ENCODE measurements at regions not wholly inside any gene's neighbourhood (a gene's known extent, or its start where the extent isn't known, plus 50 kb on each side); places are given as distances from the start of the nearest gene placed in this dataset.
"Not testable (repeated sequence)": the region's sequence is repeated elsewhere in the genome, so short reads cannot be mapped to it uniquely, and the experiment has no call there.

DNA sequence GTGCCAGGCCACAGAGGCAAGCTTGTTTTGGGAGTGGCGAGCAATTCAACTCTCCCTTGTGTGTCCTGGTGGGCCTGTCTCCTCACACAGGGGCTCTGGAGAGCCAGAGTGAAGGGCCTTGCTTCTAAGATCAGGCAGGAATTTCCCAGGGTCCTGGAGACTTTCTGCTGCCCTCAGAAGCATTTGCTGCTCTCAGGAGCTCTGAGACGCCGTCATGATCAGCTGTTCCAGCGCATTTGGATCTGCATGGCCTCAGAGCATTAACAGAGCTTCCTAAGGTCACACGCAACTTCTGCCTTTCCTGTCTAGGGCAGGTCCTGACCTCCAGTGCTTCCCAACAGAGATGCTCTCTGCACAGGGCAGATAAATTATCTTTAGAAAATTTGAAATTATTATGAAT lies 52.2 kb upstream of the C10orf90 start:
- DNase-seq (ENCODE audit: low read depth in 2 of 2), result no peak

DNA sequence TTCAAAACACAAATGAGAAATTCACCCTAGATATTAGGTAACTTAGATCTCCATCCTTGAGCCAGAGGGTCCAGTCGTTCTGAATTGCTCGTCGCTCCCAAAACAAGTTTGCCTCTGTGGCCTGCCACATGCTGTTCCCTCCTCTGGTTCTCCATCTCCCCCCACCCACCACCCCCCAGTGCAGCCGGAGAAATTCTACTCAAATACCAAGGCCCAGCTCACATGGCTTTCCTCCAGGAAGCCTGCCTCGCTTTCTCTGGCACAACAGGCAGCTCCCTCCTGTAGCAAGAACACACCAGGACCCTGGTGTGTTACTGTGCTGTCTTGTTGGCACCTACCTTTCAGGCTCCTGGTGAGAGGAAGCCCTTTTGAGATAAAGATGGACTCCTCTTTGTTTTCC lies 52.7 kb upstream of the C10orf90 start:
- no peak for DNase-seq (ENCODE audit: low read depth in 2 of 2)

DNA sequence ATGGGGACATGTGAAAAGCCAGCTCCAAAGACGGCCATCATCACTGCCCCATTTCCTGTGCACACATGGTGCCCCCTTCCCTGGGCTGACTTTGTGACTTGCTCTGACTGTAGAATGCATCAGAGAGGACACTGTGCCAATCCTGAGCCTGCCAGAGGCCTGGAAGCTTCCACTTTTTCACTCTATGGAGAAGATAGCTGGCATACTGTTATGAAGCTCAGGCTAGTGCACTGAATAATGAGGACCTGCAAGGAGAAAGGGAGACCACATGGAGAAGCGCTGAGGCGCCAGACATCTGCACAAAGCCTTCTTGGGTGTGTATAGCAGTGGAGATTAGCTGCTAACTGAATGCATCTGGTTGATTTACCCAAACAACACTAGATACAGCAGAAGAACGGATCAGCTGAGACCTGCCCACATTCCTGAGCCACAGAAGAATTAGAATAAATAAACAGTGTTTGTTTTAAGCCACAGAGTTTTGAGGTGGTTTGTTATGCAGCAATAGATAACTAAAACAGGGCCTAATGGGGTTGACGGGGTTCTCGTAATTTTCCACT lies 58.9 kb upstream of the C10orf90 start:
- no peak for DNase-seq (ENCODE audit: low read depth in 2 of 2)

DNA sequence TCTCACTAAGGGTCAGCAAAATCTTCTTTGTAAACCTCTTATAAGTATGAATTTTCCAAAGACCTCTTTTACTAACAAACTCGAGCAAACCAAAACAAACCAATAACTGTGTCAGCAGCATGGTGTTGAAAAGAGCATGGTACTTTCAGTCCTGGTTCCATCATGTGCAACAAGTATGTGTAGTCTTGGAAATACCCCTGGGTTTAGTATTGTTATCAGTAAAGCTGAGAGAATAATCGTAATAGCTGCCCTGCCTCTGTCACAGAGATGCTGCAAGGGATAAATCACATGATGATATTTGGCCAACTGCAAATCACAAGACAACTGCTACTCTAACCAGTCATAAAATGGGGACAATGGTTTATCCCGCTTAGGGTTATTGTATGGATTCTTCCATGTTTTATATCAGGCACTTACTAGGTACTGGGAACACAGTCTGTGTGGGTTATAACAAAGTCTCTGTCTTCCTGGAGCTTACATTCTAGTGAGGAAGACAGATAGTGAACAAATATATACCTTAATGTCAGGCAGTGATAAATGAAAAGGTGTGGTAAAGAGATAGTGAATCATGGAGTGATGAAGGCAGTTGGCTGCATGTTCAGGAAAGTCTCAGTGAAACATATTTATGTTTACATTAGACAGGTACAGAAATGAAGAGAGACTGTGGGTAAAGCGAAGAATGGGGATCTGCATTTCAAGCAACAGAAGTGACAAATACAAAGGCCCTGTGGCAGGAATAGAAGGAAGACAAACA lies 60.5 kb upstream of the C10orf90 start:
- DNase-seq (ENCODE audit: low read depth in 2 of 2), result no peak

DNA sequence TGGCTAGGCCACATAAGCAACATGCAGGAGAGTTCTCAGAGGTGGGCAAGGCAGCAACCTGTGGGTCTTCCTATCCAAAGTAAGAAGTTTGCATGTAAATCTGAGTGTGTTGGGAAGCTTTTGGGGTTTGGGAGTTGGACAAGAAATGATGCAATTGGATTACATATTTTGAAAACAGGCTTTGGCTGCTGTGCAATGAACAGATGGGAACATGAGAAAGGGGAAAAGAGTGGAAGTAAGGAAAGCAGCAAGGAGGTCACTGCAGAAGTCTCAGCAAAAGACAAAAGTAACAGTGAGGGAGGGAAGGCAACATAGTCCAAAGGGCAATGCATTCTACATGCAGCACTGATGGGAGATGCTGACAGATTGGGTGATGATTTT lies 61.1 kb upstream of the C10orf90 start:
- no peak for DNase-seq (ENCODE audit: low read depth in 2 of 2)

DNA sequence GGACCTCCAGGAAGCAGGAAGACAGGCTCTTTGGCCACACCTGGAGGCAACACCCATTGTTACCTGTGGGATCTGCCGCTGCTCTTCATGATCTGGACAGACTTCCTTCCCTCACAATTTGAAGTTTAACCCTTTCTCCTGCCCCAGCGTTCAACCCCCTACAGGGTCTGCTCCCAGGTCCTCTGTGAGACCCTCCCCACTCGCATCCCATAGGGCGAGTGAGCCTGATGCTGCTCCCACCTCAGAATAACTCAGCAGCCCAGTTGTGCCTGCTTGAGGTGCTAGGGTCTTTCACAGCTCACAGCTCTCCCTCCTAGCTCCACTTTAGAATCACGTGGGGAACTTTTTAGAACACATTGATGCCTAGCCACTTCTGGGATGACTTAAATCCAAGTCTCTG lies 61.8 kb upstream of the C10orf90 start:
- DNase-seq (ENCODE audit: low read depth in 2 of 2), result no peak

DNA sequence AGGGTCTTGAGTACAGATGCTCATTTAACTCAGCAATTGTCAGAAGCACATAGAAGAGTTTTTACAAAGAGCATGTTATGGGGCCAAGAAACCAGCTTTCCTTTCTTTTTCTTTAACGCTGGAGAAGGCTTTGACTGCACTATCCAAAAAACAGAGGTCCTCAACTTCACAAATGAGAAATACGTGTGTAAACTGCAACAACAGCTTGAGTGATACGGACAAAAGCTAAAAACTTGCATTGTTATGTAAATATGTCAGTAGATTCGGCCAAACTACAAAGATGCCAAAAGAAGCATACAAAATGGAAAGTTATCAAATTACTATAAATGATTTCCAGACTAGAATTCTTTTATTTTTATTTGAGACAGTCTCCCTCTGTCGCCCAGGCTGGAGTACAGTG lies 62.4 kb upstream of the C10orf90 start:
- DNase-seq (ENCODE audit: low read depth in 2 of 2), result no peak

DNA sequence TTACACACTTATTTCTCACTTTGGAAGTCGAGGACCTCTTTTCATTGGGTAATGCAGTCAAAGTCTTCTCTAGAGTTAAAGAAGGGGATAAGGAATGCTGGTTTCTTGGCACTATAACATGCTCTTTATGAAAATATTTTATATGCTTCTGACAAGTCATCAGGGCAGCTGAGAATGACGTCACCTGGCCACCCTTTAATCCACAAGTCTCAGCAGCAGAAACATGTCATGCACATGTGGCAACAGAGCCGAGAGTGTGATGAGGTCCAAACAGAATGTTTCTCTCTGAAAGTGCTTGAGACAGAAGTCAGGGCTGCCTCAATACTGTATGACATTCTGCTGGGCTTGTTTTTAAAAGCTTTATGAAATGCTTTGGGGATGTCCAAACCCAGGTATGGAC lies 63.5 kb upstream of the C10orf90 start:
- no peak for DNase-seq (ENCODE audit: low read depth in 2 of 2)

DNA sequence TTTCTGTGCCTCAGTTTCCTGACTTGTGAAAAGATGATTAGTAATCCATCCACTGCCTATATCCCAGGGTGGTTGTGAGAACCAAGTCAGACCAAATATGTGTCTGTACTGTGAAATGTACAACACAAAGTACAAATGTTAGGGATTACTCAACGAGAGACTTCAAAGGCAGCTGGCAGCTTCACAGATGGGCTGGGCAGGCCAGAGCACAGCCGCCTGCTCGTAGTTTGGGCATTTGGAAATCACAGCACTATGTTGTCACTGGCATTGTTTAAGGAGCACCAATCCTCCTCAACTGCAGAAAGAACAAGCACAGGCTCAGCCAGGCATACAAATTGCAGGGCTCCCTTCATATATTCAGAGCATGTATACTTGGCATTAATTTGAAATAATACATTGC lies 64.5 kb upstream of the C10orf90 start:
- no peak for DNase-seq (ENCODE audit: low read depth in 2 of 2)

DNA sequence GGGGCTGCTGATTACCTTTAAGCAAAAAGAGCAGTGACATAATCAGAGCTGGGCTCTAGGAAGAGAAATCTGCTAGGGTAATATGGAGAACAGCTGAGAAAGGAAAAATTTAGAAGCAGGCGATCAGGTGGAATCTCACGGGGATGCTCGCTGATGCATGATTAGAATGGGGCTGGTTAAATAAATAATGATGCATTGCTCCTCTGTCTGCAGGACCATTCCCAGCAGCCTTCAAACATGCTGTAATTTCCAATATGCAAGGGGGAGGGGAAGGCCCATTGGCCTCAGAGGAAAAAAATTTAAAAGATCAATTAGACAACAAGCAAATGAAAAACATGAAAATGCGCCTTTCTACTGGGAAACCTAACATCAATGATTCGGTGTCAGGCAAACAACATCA lies 65.6 kb upstream of the C10orf90 start:
- no peak for DNase-seq (ENCODE audit: low read depth in 2 of 2)

DNA sequence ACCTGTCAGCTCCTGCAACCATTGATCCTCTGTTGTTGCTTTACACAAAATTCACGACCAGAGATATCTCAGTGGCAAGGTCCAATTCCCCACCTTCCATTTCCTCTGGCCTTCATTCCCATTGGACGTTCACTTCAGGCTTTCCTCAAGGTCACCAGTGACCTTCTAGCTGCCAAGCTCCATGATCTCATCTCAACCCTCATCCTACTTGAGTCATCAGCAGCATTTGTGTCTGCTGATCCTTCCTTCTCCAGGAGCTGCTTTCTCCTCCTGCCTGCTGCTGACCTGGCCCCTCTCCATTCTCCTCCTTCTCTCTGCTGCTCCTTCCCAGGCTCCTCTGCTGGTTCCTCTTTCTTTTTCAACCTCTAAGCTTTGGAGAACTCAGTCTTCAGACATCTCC lies 66.2 kb upstream of the C10orf90 start:
- DNase-seq (ENCODE audit: low read depth in 2 of 2), result no peak

DNA sequence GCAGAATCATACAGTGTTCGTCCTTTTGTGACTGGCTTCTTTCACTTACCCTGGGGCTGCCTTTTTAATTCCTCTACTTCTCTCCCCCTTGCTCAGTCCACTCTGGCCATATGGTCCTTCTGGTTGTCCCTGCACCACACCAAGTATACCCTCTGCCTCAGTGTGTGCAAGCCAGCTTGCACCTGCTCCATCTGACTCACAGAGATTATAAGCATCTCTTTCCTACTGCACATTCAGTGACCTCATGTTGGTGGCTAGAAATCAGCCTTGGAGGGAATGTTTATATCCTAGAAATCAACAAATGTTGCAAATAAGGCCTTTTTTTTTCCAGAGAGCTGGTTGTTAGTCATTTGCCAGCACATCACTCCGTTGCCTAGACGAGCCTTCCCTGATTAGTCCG lies 67.5 kb upstream of the C10orf90 start:
- no peak for DNase-seq (ENCODE audit: low read depth in 2 of 2)

DNA sequence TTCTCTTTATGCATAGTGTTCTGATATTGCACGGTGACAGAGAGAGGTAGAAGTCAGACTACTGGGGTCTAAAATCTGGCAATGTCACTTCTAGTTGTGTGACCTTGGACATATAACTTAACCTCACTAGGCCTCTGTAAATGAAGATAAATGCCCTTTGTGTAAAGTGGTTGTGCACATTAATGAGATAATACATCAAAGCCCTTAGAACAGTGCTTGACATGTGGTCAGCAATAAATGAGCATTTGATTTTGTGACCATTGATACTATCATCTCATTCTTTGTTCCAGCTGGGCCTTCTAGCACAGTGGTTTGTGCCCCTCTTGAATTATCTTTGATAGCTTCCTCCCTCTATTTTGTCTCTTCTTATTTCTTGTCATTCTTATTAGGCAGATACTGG lies 74.1 kb upstream of the C10orf90 start:
- DNase-seq (ENCODE audit: low read depth in 2 of 2), result no peak

DNA sequence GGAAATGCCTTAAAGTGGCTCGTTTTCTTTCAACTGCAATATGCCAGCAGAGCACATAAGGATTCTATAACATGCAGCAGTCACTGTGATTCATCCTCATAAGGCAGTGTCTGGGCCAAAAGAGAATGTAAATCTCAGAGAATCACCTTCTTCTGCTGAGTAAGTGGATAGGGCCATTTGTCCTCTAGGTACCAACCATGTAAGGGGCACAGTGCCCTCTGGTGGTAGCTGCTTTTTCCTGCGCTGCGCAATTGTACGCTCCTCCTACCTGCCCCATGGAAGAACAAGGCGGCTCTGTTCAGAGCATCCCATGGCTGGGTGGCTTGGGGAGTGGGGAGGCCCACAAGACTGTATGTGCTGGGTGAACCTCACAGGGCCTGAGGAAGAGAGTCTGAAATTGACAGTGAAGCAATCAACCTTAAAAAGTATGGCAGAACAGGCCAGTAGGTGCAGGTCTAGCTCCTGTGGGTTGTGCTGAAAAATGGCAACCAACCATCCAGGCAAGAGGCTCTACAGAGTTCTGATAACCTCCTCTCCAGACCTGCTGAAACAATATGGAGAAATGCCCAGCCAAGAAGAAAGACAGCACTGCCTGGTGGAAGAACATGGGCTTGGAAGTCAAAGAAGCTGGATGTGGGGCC lies 78.6 kb upstream of the C10orf90 start:
- DNase-seq (ENCODE audit: low read depth in 2 of 2), result peak in 1 of 2 donors; percentile 26

DNA sequence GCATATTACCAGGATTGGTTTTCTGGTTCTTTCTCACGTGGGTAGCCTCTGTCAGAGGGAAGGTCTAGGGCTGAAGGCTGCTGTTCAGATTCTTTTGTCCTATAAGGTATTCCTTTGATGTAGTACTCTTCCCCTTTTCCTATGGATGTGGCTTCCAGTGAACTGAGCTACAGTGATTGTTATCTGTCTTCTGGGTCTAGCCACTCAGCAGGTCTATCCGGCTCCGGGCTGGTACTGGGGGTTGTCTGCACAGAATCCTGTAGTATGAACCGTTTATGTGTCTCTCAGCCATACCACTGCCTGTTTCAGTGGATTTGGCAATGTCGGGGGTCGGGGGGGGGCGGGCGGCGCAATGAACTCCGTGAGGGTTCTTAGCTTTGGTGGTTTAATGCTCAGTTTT lies 84.5 kb upstream of the C10orf90 start:
- no peak for DNase-seq (ENCODE audit: low read depth in 2 of 2)

DNA sequence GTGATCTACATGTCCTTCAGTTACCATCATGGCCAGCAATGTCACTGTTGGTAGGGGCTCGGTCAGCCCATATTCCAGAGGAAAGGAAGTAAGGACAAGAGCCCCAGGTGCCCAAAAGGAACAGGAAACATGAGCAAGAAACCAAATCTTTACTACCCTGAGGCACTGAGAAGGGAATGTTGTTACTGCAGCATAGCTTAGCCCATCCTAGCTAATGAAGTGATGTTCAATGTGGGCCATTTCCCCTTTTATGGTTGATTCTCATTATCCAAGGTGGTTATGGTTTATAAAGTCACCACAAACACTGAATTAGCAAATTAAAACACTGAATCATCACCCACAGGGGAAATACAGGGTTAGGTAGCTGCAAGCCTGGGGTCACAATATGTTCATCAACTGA lies 88.4 kb upstream of the C10orf90 start:
- DNase-seq (ENCODE audit: low read depth in 2 of 2), result no peak

DNA sequence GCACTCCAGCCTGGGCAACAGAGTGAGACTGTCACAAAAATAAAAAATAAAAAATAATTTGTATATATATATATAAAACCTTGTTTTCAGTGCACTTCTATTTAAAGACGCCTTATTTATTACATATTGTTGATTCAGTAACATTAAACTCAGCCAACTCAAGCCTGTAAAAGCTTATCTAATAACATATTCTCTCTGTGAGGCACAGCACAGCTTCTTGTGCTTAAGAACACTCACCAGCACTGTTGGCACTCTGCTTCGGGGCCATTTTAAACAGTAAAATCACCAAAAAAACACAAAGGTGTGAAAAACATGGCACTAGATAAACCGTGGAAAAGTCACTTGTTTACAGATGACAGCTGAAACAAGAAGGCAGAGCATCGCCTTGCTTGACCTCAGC lies 89.0 kb upstream of the C10orf90 start:
- no peak for DNase-seq (ENCODE audit: low read depth in 2 of 2)

DNA sequence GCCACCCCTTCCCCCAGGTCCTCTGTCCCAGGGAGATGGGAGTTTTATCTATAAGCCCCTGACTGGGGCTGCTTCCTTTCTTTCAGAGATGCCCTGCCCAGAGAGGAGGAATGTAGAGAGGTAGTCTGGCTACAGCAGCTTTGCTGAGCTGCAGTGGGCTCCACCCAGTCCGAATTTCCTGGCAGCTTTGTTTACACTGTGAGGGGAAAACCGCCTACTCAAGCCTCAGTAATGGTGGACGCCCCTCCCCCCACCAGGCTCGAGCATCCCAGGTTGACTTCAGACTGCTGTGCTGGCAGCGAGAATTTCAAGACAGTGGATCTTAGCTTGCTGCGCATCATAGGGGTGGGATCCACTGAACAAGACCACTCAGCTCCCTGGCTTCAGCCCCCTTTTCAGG lies 96.2 kb upstream of the C10orf90 start:
- not testable (repeated sequence) for DNase-seq (ENCODE audit: low read depth in 2 of 2)

DNA sequence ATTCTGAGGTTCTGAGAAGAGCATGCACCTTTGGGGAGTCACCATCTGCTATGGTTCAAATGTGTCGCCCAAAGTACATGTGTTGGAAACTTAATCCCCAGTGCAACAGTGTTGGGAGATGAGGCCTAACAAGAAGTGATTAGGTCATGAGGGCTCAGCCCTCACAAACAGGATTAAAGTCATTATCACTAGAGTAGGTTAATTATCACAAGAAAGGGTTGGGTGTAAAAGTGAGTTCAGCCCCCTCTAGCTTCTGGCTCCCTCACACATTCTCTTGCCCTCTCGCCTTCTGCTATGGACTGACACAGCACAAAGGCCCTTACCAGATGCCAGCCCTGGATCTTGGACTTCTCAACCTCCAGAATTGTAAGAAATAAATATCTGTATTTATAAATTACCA lies 100.3 kb upstream of the C10orf90 start:
- DNase-seq (ENCODE audit: low read depth in 2 of 2), result no peak

DNA sequence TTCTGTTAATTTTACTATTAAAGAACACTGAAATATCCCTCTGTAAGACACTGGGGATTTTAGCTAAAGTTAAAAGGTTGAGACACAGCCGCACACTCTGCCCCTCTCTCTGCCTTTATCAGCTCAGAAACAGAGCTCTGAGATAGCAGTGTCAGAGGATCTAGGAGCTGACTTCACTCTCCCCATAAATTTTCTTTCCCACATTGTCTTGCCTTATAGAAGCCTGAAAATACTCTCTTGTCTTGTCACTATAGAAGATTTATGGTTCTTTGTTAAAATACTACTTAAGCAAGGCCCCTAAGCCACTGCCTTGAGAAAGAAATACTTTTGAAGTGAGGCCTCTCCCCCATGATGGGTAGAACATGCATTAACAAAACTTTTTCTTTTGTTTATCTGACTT lies 105.7 kb upstream of the C10orf90 start:
- DNase-seq (ENCODE audit: low read depth in 2 of 2), result no peak

DNA sequence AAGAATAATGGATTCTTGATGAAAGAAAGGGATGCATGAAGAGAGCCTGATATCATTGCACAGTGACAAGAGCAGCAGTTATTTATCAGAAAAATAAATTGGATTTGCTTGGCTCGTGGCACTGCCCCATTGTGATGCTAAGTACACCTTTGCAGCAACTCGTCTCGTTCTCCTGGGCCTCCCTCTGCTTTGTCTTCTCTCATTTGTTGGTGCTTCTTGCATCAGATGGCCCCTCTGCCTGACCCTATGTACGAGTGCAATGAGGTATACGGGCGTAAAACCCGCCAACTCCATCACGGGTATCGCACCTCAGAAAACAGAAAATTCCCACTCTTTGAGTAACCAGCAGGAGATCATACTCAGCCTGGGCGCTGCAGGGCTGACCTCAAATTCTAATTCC lies 107.2 kb upstream of the C10orf90 start:
- no peak for DNase-seq (ENCODE audit: low read depth in 2 of 2)

DNA sequence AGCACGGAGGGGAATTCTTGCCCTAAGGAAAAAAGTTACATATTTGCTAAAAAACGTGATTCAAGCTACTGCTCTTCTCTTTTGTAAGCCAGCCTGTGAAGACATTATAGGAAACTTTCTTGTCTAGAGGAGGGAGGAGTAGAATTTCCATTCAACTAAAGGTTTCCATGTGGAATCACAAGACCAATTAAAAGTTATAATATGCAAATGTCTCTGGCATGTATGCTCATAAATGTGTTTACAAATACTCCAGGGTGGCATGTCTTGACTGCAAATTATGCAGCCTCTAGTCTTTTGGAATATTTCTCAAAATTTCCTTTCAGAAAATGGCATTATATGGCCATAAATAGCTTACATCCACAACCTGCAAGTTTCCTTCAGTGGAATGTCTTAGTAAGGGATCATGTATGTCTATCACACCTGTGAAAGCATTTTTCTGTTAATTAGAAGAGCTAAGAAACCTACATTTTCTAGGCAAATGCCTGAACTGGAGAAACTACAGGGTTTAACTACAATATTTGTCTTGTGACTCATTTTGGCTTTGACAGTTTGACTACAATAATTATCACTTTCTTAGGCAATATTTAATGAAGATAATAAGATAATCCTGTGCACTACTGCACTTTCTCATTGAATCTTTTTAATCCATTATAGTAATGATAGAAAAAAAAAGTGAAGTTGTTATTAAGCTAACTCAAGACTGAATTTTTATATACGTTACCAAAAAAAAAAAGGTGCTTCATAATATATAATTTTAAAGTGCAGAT lies 111.1 kb upstream of the C10orf90 start:
- DNase-seq (ENCODE audit: low read depth in 2 of 2), result no peak
